H1 (cell line): ENCODE measurements at regions not wholly inside any gene's neighbourhood (a gene's known extent, or its start where the extent isn't known, plus 50 kb on each side); places are given as distances from the start of the nearest gene placed in this dataset.

Experiments used
- CTCF ChIA-PET: fragments of 300-600 bp; sonication (Branson Sonifier 250); formaldehyde crosslinking; loops from one replicate; lab custom pipeline; 2021; ENCODE audit not compliant: partially characterized antibody; lab: Charles Lee
- POLR2A ChIA-PET: fragments of 300-600 bp; sonication (Branson Sonifier 250); formaldehyde crosslinking; loops from one replicate; lab custom pipeline; 2021; ENCODE audit warnings: inconsistent platforms; ENCODE audit not compliant: partially characterized antibody; lab: Charles Lee
- DNase-seq, 2 experiments: peaks; one replicate each; pipeline versions ENCODE4 v3.0.0 to v3.0.0-alpha.2; 2010 to 2022; ENCODE audit warnings: low spot score in 2 of 2, low read depth in 1 of 2, mixed read lengths in 1 of 2
- FAIRE-seq: peaks from 2 replicates; lab custom pipeline; 2011; peaks lifted over from hg19 to GRCh38; lab: Jason Lieb, UNC
- H2AFZ ChIP-seq: 2 replicates; pipeline ENCODE4 v1.8.1; 2012; ENCODE audit warnings: low read length, inconsistent platforms
- H2AK5ac ChIP-seq: 2 replicates; pipeline ENCODE4 v1.6.1; 2013; ENCODE audit warnings: low read depth, low read length
- H2BK120ac ChIP-seq: replicated peaks from 2 replicates; pipeline ENCODE3; 2013; ENCODE audit warnings: low read depth, low read length, inconsistent platforms
- H2BK12ac ChIP-seq: 2 replicates; pipeline ENCODE4 v1.6.1; 2013; ENCODE audit warnings: low read depth, low read length
- H2BK15ac ChIP-seq: 2 replicates; pipeline ENCODE4 v1.6.1; 2013; ENCODE audit warnings: low read length
- H2BK20ac ChIP-seq: 2 replicates; pipeline ENCODE4 v1.6.1; 2013; ENCODE audit warnings: low read length
- H2BK5ac ChIP-seq: 2 replicates; pipeline ENCODE4 v1.6.1; 2013; ENCODE audit warnings: low read depth, low read length
- H3K14ac ChIP-seq: 2 replicates; pipeline ENCODE4 v1.6.1; 2013; ENCODE audit warnings: inconsistent platforms; ENCODE audit not compliant: insufficient read length
- H3K18ac ChIP-seq: 2 replicates; pipeline ENCODE4 v1.6.1; 2013; ENCODE audit warnings: low read length; ENCODE audit errors: extremely low read depth
- H3K23ac ChIP-seq: 2 replicates; pipeline ENCODE4 v1.6.1; 2013; ENCODE audit warnings: inconsistent platforms; ENCODE audit not compliant: insufficient read length
- H3K23me2 ChIP-seq: 2 replicates; pipeline ENCODE4 v1.6.1; 2013; ENCODE audit warnings: low read depth, low read length
- H3K27ac ChIP-seq: 2 replicates; pipeline ENCODE4 v1.6.1; 2011; ENCODE audit warnings: low read depth, low read length, inconsistent platforms
- H3K27me3 ChIP-seq, 4 experiments: replicated peaks in 1 of 4; 1 replicate in 1 of 4; 2 replicates in 3 of 4; pipeline versions ENCODE4 v1.6.1 to v1.8.1; 2011 to 2013; ENCODE audit warnings: low read length in 3 of 4, mild to moderate bottlenecking in 3 of 4, inconsistent platforms in 2 of 4, mixed read lengths in 2 of 4, moderate library complexity in 1 of 4; ENCODE audit not compliant: control insufficient read depth in 3 of 4, insufficient read depth in 3 of 4; ENCODE audit errors: extremely low read depth in 1 of 4
- H3K36me3 ChIP-seq, 4 experiments: 2 replicates each; pipeline versions ENCODE4 v1.6.1 to v1.8.1; 2011 to 2013; ENCODE audit warnings: mild to moderate bottlenecking in 4 of 4, low read length in 3 of 4, moderate library complexity in 2 of 4, control low read depth in 1 of 4, inconsistent platforms in 1 of 4; ENCODE audit not compliant: insufficient read depth in 4 of 4, control insufficient read depth in 2 of 4
- H3K4ac ChIP-seq: replicated peaks from 2 replicates; pipeline ENCODE3; 2013; ENCODE audit warnings: low read length, low read depth, mixed read lengths, inconsistent platforms; ENCODE audit not compliant: insufficient read length
- H3K4me1 ChIP-seq, 4 experiments: replicated peaks in 1 of 4; 1 replicate in 1 of 4; 2 replicates in 3 of 4; pipeline versions ENCODE4 v1.6.1 to v1.8.1; 2011 to 2013; ENCODE audit warnings: low read length in 3 of 4, inconsistent platforms in 2 of 4, mixed read lengths in 1 of 4; ENCODE audit not compliant: insufficient read depth in 4 of 4, control insufficient read depth in 3 of 4
- H3K4me2 ChIP-seq, 2 experiments: 2 replicates each; pipeline versions ENCODE4 v1.6.1 to v1.8.1; 2011 to 2013; ENCODE audit warnings: low read depth in 2 of 2, low read length in 2 of 2, control low read depth in 1 of 2, inconsistent platforms in 1 of 2, mild to moderate bottlenecking in 1 of 2; ENCODE audit not compliant: insufficient read depth in 1 of 2
- H3K4me3 ChIP-seq, 4 experiments: fragments of 200-600, 300-600 bp in 1 of 4; sonication (generic), shearing (Covaris generic), sonication (Bioruptor Twin) in 1 of 4; 2 replicates each; pipeline versions ENCODE4 v1.5.1 to v1.8.1; 2011 to 2016; ENCODE audit warnings: low read length in 4 of 4, low read depth in 3 of 4, control low read depth in 2 of 4, inconsistent platforms in 2 of 4, mild to moderate bottlenecking in 2 of 4, mixed read lengths in 1 of 4, moderate library complexity in 1 of 4; ENCODE audit not compliant: insufficient read depth in 2 of 4; ENCODE audit errors: extremely low read depth in 1 of 4
- H3K56ac ChIP-seq: replicated peaks from 2 replicates; pipeline ENCODE3; 2013; ENCODE audit warnings: low read depth, mild to moderate bottlenecking, mixed read lengths, low read length, inconsistent platforms; ENCODE audit not compliant: insufficient read length
- H3K79me1 ChIP-seq: 2 replicates; pipeline ENCODE4 v1.6.1; 2013; ENCODE audit warnings: low read depth, low read length, control low read depth
- H3K79me2 ChIP-seq, 2 experiments: 2 replicates each; pipeline versions ENCODE4 v1.6.1 to v1.8.1; 2012 to 2013; ENCODE audit warnings: low read length in 2 of 2, mild to moderate bottlenecking in 2 of 2, inconsistent platforms in 1 of 2; ENCODE audit not compliant: insufficient read depth in 2 of 2, control insufficient read depth in 1 of 2
- H3K9ac ChIP-seq, 4 experiments: replicated peaks in 1 of 4; 1 replicate in 1 of 4; 2 replicates in 3 of 4; pipeline versions ENCODE4 v1.6.1 to v1.8.1; 2011 to 2013; ENCODE audit warnings: low read depth in 3 of 4, low read length in 3 of 4, control low read depth in 2 of 4, mild to moderate bottlenecking in 2 of 4, moderate library complexity in 2 of 4, inconsistent platforms in 1 of 4; ENCODE audit errors: extremely low read depth in 1 of 4
- H3K9me3 ChIP-seq, 2 experiments: 2 replicates each; pipeline versions ENCODE4 v1.6.1 to v1.8.1; 2012 to 2013; ENCODE audit warnings: mild to moderate bottlenecking in 2 of 2, moderate library complexity in 2 of 2, control low read depth in 1 of 2, inconsistent platforms in 1 of 2, low read depth in 1 of 2, low read length in 1 of 2, mixed read lengths in 1 of 2; ENCODE audit not compliant: insufficient read depth in 2 of 2
- H4K20me1 ChIP-seq, 2 experiments: replicated peaks in 1 of 2; 2 replicates each; pipeline versions ENCODE3 to v1.8.1; 2011 to 2013; ENCODE audit warnings: inconsistent platforms in 2 of 2, low read length in 2 of 2, mild to moderate bottlenecking in 1 of 2; ENCODE audit not compliant: insufficient read depth in 2 of 2, control insufficient read depth in 1 of 2
- H4K5ac ChIP-seq: 2 replicates; pipeline ENCODE4 v1.6.1; 2013; ENCODE audit warnings: low read length, low read depth, mixed read lengths, inconsistent platforms; ENCODE audit not compliant: insufficient read length
- H4K8ac ChIP-seq: 2 replicates; pipeline ENCODE4 v1.8.0; 2013; ENCODE audit warnings: mild to moderate bottlenecking, moderate library complexity, low read length, inconsistent platforms; ENCODE audit not compliant: insufficient read depth; ENCODE audit errors: extremely low read depth
- H4K91ac ChIP-seq: replicated peaks from 2 replicates; pipeline ENCODE3; 2013; ENCODE audit warnings: low read length, mixed read lengths, inconsistent platforms; ENCODE audit not compliant: insufficient read length
- CTBP2 ChIP-seq: IDR thresholded peaks from 2 replicates; pipeline ENCODE4 v1.7.0; 2011; ENCODE audit warnings: borderline replicate concordance, mild to moderate bottlenecking, moderate library complexity, mixed read lengths, low read length; ENCODE audit not compliant: insufficient read depth, insufficient read length
- FOSL1 ChIP-seq: IDR thresholded peaks from 2 replicates; pipeline ENCODE4 v1.6.1; 2011; ENCODE audit warnings: mild to moderate bottlenecking, low read depth, low read length, moderate library complexity; ENCODE audit not compliant: insufficient read depth
- HDAC2 ChIP-seq, 2 experiments: fragments of 300-600 bp in 1 of 2; sonication (generic) in 1 of 2; IDR thresholded peaks; 2 replicates each; pipeline ENCODE4 v1.6.1; 2011 to 2012; ENCODE audit warnings: low read depth in 2 of 2, low read length in 2 of 2, mild to moderate bottlenecking in 2 of 2, moderate library complexity in 2 of 2, borderline replicate concordance in 1 of 2, inconsistent platforms in 1 of 2
- NANOG ChIP-seq: IDR thresholded peaks from 2 replicates; pipeline ENCODE4 v1.6.1; 2011; ENCODE audit warnings: low read length, low read depth, mild to moderate bottlenecking, inconsistent platforms; ENCODE audit not compliant: insufficient read depth, poor library complexity, severe bottlenecking
- RFX5 ChIP-seq: IDR thresholded peaks from 2 replicates; pipeline ENCODE4 v1.6.1; 2011; ENCODE audit warnings: low read depth, low read length, improper control_type of control experiment, borderline replicate concordance
- RXRA ChIP-seq: IDR thresholded peaks from 2 replicates; pipeline ENCODE4 v1.6.1; 2011; ENCODE audit warnings: low read depth, mild to moderate bottlenecking, low read length, moderate library complexity; ENCODE audit not compliant: insufficient read depth
- SIN3A ChIP-seq, 2 experiments: IDR thresholded peaks in 1 of 2; conservative IDR thresholded peaks in 1 of 2; 2 replicates each; pipeline ENCODE4 v1.6.1; 2011 to 2012; ENCODE audit warnings: low read length in 2 of 2, improper control_type of control experiment in 1 of 2, low read depth in 1 of 2, mild to moderate bottlenecking in 1 of 2
- SP2 ChIP-seq: IDR thresholded peaks from 2 replicates; pipeline ENCODE4 v1.6.1; 2012; ENCODE audit warnings: mild to moderate bottlenecking, low read length, inconsistent platforms
- WGBS, 2 experiments: shearing (Covaris generic) in 1 of 2; methylation state at CpG; one replicate each; pipeline versions ENCODE4 v1.1.6 to v1.1.7; 2013 to 2015; ENCODE audit warnings: low lambda C conversion rate in 2 of 2, mixed read lengths in 2 of 2, inconsistent platforms in 1 of 2, low coverage in 1 of 2, missing lambda C conversion rate in 1 of 2; ENCODE audit not compliant: insufficient replicate concordance in 2 of 2, insufficient coverage in 1 of 2, insufficient read length in 1 of 2; ENCODE audit errors: extremely low coverage in 1 of 2, missing lambda C conversion rate in 1 of 2; 5-methylcytosine and 5-hydroxymethylcytosine counted together
- TF ChIP-seq, protein P1 (sequence below): IDR thresholded peaks from 2 replicates; pipeline ENCODE4 v1.6.1; 2012; ENCODE audit warnings: inconsistent platforms

DNA sequence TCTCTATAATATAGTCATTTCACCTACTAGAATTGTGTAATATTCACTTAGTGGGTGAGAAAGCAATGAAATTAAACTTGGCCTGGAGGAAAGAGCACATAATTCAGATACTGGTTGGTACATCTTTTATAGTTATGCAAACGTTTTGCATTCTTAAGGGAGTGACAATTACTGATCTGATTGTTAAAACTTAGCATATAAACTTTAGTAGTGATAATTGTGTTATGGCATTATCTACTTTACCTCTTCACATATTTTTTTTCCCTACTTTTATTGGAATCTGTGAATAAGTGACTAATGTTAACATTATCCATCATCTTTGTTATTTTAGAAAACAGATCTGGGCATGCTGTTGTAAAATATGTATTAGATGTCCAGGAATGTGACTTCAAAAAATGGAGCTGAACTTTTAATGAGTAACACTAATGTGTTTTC is 217.4 kb upstream of the GIMD1 start:
- H2BK20ac ChIP-seq = no peak overlapping the region
- CTCF ChIA-PET = no interaction called here
- H2AFZ ChIP-seq = no peak overlapping the region
- H3K9ac ChIP-seq = no peak overlapping the region
- H2BK5ac ChIP-seq = no peak overlapping the region
- H3K79me1 ChIP-seq = no peaks in the 10 kb centered on the region
- H3K18ac ChIP-seq = no peak overlapping the region
- H3K4me1 ChIP-seq = no peaks in the 10 kb centered on the region
- H2BK15ac ChIP-seq = no peak overlapping the region
- H3K14ac ChIP-seq = no peak overlapping the region
- H4K5ac ChIP-seq = no peak overlapping the region
- no peaks in the 10 kb centered on the region for H3K36me3 ChIP-seq
- H2BK12ac ChIP-seq = no peak overlapping the region
- H4K91ac ChIP-seq = no peak overlapping the region
- H3K23ac ChIP-seq = no peak overlapping the region
- H3K27ac ChIP-seq = no peak overlapping the region
- H3K27me3 ChIP-seq = no peaks in the 10 kb centered on the region
- no peak overlapping the region for H3K4me3 ChIP-seq
- H3K79me2 ChIP-seq = no peaks in the 10 kb centered on the region
- no peak overlapping the region for H3K4me2 ChIP-seq
- no peaks in the 10 kb centered on the region for H3K23me2 ChIP-seq
- DNase-seq (no peak), FAIRE-seq (no peak)
- H3K56ac ChIP-seq = no peak overlapping the region
- no peak overlapping the region for H3K4ac ChIP-seq
- no peak overlapping the region for H2BK120ac ChIP-seq
- no peak overlapping the region for H2AK5ac ChIP-seq
- H4K20me1 ChIP-seq = no peaks in the 10 kb centered on the region
- WGBS, 2 experiments = 78% methylated on average over 1 of the region's 1 CpG; no CpG with 5 or more reads in 1 of the 2 experiments
- H4K8ac ChIP-seq = no peak overlapping the region
- TF ChIP-seq, protein P1, sequence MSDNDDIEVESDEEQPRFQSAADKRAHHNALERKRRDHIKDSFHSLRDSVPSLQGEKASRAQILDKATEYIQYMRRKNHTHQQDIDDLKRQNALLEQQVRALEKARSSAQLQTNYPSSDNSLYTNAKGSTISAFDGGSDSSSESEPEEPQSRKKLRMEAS = no peak
- no peak for TF ChIP-seq CTBP2
- no peak for TF ChIP-seq SIN3A (conservative IDR thresholded peaks at IDR 0.05 in 1 of 2, IDR thresholded peaks at IDR 0.05 in 1 of 2; ENCODE audit: low read depth in 1 of 2, low read length in 2 of 2)
- TF ChIP-seq FOSL1 = no peak
- TF ChIP-seq HDAC2 (IDR thresholded peaks at IDR 0.05; ENCODE audit: borderline replicate concordance in 1 of 2, low read depth in 2 of 2, low read length in 2 of 2) = no peak
- no peak for TF ChIP-seq SP2
- no peak for TF ChIP-seq NANOG
- no peak for TF ChIP-seq RXRA
- no peak for TF ChIP-seq RFX5
- TF ChIP-seq, all 59 proteins: peak for 0
- H3K9me3 ChIP-seq = no peaks in the 10 kb centered on the region
- POLR2A ChIA-PET = no interaction called here
